ENCODE measurements at regions not wholly inside any gene's neighbourhood (a gene's known extent, or its start where the extent isn't known, plus 50 kb on each side); places are given as distances from the start of the nearest gene placed in this dataset.
A peak's percentile ranks its signal among the peaks of the same experiment; 100 is the strongest.

GRCh38 chr1:5296557-5297179, 642.3 kb downstream of the AJAP1 start:
- no peaks in the 10 kb centered on the region for H4K20me1 ChIP-seq (ENCODE audit: insufficient read depth)
- H3K27me3 ChIP-seq (ENCODE audit: insufficient read depth, low read depth, low read length) = no peaks in the 10 kb centered on the region
- no peaks in the 10 kb centered on the region for H3F3A ChIP-seq (ENCODE audit: insufficient read depth, low read length, poor library complexity, severe bottlenecking)
- H3K9me3 ChIP-seq (ENCODE audit: low read length) = no peaks in the 10 kb centered on the region
- peak overlapping the region; percentile 68 for H3K9ac ChIP-seq (ENCODE audit: low read length)
- no peaks in the 10 kb centered on the region for H3K9me2 ChIP-seq (ENCODE audit: insufficient read depth, low read length)
- peak overlapping the region; percentile 61 for H3K4me2 ChIP-seq (ENCODE audit: low read length)
- no peak overlapping the region for H2AFZ ChIP-seq (ENCODE audit: low read depth, low read length)
- TF ChIP-seq SMC3 (conservative IDR thresholded peaks at IDR 0.05; ENCODE audit: poor library complexity) = no peak
- TF ChIP-seq REST (IDR thresholded peaks at IDR 0.05; ENCODE audit: borderline replicate concordance) = peak; percentile 84
- peak overlapping the region; percentile 43 for H3K4me3 ChIP-seq (ENCODE audit: low read length)
- H3K27ac ChIP-seq (ENCODE audit: low read length) = peak overlapping the region; percentile 92
- no peaks in the 10 kb centered on the region for H3K79me2 ChIP-seq (replicated peaks; ENCODE audit: insufficient read depth, low read length)
- H3K36me3 ChIP-seq (ENCODE audit: insufficient read depth, low read length) = no peaks in the 10 kb centered on the region

DNA sequence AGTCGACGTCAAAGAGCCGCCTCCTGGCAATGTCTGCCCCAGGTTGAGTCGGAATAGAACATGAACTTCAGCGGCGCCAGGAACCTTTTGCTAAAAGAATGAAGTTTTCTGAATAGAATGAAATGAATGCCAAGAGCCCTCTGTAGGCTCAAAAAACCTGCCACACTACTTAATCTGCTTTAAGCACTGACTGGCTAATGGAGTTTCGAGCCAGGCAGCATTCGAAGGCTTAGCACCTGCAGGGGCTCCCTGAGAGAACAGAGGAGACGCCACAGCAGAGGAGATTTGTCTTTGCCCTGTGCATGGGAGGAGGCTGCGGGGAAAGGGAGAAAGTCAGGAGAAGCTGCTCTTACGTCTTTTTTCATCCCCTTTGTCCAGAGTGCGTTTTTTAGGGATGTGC, 641.7 kb downstream of the AJAP1 start:
- peak overlapping the region; percentile 68 for H3K9ac ChIP-seq (ENCODE audit: low read length)
- no peak overlapping the region for H2AFZ ChIP-seq (ENCODE audit: low read depth, low read length)
- H3K4me2 ChIP-seq (ENCODE audit: low read length) = no peak overlapping the region
- no peaks in the 10 kb centered on the region for H4K20me1 ChIP-seq (ENCODE audit: insufficient read depth)
- TF ChIP-seq, protein P1, sequence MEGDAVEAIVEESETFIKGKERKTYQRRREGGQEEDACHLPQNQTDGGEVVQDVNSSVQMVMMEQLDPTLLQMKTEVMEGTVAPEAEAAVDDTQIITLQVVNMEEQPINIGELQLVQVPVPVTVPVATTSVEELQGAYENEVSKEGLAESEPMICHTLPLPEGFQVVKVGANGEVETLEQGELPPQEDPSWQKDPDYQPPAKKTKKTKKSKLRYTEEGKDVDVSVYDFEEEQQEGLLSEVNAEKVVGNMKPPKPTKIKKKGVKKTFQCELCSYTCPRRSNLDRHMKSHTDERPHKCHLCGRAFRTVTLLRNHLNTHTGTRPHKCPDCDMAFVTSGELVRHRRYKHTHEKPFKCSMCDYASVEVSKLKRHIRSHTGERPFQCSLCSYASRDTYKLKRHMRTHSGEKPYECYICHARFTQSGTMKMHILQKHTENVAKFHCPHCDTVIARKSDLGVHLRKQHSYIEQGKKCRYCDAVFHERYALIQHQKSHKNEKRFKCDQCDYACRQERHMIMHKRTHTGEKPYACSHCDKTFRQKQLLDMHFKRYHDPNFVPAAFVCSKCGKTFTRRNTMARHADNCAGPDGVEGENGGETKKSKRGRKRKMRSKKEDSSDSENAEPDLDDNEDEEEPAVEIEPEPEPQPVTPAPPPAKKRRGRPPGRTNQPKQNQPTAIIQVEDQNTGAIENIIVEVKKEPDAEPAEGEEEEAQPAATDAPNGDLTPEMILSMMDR (IDR thresholded peaks at IDR 0.05; ENCODE audit: poor library complexity, severe bottlenecking) = no peak
- TF ChIP-seq REST (IDR thresholded peaks at IDR 0.05; ENCODE audit: borderline replicate concordance) (no peak), RAD21 (conservative IDR thresholded peaks at IDR 0.05) (no peak), POLR2AphosphoS5 (IDR thresholded peaks at IDR 0.05) (no peak), EZH2 (IDR thresholded peaks at IDR 0.05; ENCODE audit: borderline replicate concordance, insufficient read depth, low read length, poor library complexity, severe bottlenecking) (no peak), MXI1 (conservative IDR thresholded peaks at IDR 0.05; ENCODE audit: poor library complexity, severe bottlenecking) (no peak), TAF1 (IDR thresholded peaks at IDR 0.05; ENCODE audit: low read depth) (no peak)
- no peaks in the 10 kb centered on the region for H3K27me3 ChIP-seq (ENCODE audit: insufficient read depth, low read depth, low read length)
- H3K79me2 ChIP-seq (replicated peaks; ENCODE audit: insufficient read depth, low read length) = no peaks in the 10 kb centered on the region
- H3F3A ChIP-seq (ENCODE audit: insufficient read depth, low read length, poor library complexity, severe bottlenecking) = no peaks in the 10 kb centered on the region
- peak overlapping the region; percentile 92 for H3K27ac ChIP-seq (ENCODE audit: low read length)
- H3K9me2 ChIP-seq (ENCODE audit: insufficient read depth, low read length) = no peaks in the 10 kb centered on the region
- H3K4me3 ChIP-seq (ENCODE audit: low read length) = no peak overlapping the region
- no peaks in the 10 kb centered on the region for H3K9me3 ChIP-seq (ENCODE audit: low read length)
- H3K36me3 ChIP-seq (ENCODE audit: insufficient read depth, low read length) = no peaks in the 10 kb centered on the region
